Left ventricle myocardium inferior (tissue), 1 donor: ENCODE measurements at regions not wholly inside any gene's neighbourhood (a gene's known extent, or its start where the extent isn't known, plus 50 kb on each side); places are given as distances from the start of the nearest gene placed in this dataset.

Experiments used
- DNase-seq: peaks from one replicate; pipeline ENCODE4 v3.0.0-alpha.2; 2020
- H3K27ac ChIP-seq: fragments of 200-600 bp; replicated peaks from 2 replicates; pipeline ENCODE4 v1.8.0; 2021
- H3K27me3 ChIP-seq: fragments of 200-600 bp; 2 replicates; pipeline ENCODE4 v1.8.0; 2021; ENCODE audit warnings: low read depth
- H3K36me3 ChIP-seq: fragments of 200-600 bp; 2 replicates; pipeline ENCODE4 v1.8.0; 2021
- H3K4me1 ChIP-seq: fragments of 200-600 bp; 2 replicates; pipeline ENCODE4 v1.8.0; 2021
- H3K4me3 ChIP-seq: fragments of 200-600 bp; 2 replicates; pipeline ENCODE4 v1.8.0; 2021; ENCODE audit warnings: mild to moderate bottlenecking, moderate library complexity
- H3K9me3 ChIP-seq: fragments of 200-600 bp; replicated peaks from 2 replicates; pipeline ENCODE4 v1.8.0; 2021
- CTCF ChIP-seq: fragments of 200-600 bp; IDR thresholded peaks from 2 replicates; pipeline ENCODE4 v1.8.0; 2021; ENCODE audit warnings: antibody characterized with exemption, mild to moderate bottlenecking, borderline replicate concordance
- intact Hi-C: fragments of 100-400 bp; cut with micrococcal nuclease; formaldehyde crosslinking; loops from one replicate; pipeline ENCODE4 v1.11.0; 2022
- donor health status: DM: no; HTN: yes; CAD: no; lungs with severe emphysema.

DNA sequence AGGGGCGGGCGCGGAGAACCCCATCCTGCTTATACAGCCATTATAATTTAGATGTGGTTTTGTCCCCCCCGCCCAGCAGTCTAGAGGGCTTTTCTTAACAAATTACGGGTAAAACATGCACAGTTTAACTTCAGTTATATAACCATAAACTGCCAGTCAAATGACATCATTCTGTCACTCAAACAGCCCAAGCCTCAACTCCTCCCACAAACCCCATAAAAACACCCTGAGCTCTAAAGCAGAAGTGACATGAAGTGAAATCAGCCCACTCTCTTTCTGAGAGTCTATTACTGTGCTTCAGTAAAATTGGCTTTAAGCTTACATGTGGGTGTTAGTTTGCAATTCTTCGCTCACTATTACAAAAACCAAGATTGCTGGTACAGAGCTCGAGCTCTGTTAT lies 705.1 kb upstream of the GCFC2 start:
- no peak for TF ChIP-seq CTCF
- Histone ChIP-seq H3K9me3 (no peaks in the 10 kb centered on the region), H3K36me3 (no peaks in the 10 kb centered on the region), H3K4me3 (no peak overlapping the region), H3K27me3 (no peaks in the 10 kb centered on the region), H3K4me1 (no peaks in the 10 kb centered on the region), H3K27ac (no peak overlapping the region)
- intact Hi-C loops: no loop called here
- DNase-seq: no peak

DNA sequence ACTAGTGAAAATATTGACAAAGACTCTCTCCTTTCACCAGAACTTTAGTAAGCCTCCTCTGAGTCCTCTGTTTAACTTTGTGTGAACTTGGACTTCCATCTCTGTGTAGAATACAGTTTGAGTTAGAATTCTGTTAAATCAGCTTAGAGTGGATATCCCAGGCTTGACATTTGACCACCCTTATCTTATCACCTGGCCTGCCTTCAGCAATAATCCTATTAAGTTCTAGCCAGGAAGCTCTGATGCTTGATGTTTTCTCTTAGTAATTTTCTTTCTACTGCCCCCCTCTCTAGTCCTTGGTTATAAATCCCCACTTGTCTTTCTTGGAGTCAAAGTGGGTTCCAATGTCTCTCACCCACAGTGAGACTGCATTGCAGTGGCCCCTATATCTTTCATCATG lies 702.7 kb upstream of the GCFC2 start:
- Histone ChIP-seq H3K9me3 (peaks cover 5% of the 10 kb centered on the region), H3K27me3 (no peaks in the 10 kb centered on the region), H3K36me3 (no peaks in the 10 kb centered on the region), H3K4me3 (no peak overlapping the region), H3K27ac (no peak overlapping the region), H3K4me1 (no peaks in the 10 kb centered on the region)
- TF ChIP-seq CTCF: no peak
- no peak for DNase-seq
- intact Hi-C loops: no loop called here

DNA sequence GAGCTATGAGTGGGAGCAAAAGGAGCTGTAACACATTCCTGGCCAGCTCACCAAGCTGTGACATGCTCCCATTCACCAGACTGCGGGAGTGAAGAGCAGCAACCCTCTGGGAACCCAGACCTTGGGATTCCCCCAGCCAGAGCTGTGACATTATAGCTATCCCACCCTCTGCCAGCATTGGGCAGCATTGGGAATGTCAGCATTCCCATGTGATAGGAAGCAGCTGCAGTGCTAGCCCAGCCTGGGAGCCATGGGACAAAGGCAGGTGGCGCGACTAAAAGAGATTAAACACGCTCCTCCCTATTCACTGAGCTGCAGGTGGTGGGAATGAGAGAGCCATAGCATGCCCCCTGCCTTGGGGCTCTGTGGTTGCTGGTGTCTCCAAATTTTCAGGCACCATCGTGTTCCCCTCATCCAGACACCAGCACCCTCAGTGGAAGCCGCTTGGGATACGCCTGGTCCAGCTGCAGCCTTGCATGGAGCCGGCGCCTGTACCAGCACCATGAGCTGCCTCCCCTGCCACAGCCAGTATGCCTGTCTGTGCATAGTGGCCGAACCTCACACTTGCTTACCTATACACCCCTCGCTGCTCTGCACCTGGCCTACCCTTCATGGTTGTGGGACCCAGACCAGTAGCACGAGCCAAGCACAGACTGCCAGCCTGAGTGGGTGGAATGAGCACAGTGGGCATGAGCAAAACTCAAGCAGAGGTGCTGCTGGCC lies 695.6 kb upstream of the GCFC2 start:
- H3K36me3 ChIP-seq: no peaks in the 10 kb centered on the region
- no peak for TF ChIP-seq CTCF
- peaks cover 8% of the 10 kb centered on the region for H3K9me3 ChIP-seq
- H3K27ac ChIP-seq: no peak overlapping the region
- no peaks in the 10 kb centered on the region for H3K4me1 ChIP-seq
- no peak for DNase-seq
- H3K27me3 ChIP-seq: no peaks in the 10 kb centered on the region
- intact Hi-C loops: no loop called here
- H3K4me3 ChIP-seq: no peak overlapping the region

GRCh38 chr2:76393356-76393755 lies 682.6 kb upstream of the GCFC2 start:
- H3K9me3 ChIP-seq: no peaks in the 10 kb centered on the region
- TF ChIP-seq CTCF: no peak
- no peak overlapping the region for H3K27ac ChIP-seq
- no peak overlapping the region for H3K4me3 ChIP-seq
- intact Hi-C loops: no loop called here
- H3K36me3 ChIP-seq: no peaks in the 10 kb centered on the region
- DNase-seq: no peak
- H3K4me1 ChIP-seq: peaks cover 4% of the 10 kb centered on the region
- no peaks in the 10 kb centered on the region for H3K27me3 ChIP-seq

DNA sequence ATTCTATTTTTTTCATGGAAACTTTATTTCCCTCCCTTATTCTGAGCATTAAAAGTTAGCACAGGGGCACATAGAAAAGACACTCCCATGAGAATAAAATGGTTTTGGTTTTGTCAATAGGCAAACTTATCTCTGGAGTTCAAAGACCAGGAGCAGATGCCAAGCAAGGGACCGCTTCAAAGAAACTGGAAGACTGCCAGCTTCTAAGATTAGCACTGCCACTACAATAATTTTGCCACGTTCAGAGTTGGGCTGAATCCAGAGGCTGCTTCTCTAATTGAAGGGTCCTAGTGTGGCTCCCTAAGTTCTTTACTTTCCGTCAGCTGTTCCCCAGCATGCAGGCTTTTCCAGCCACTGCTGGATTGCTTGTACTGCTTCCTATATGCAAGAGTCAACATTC lies 681.0 kb upstream of the GCFC2 start:
- intact Hi-C loops: no loop called here
- H3K9me3 ChIP-seq: no peaks in the 10 kb centered on the region
- no peak for DNase-seq
- peaks cover 4% of the 10 kb centered on the region for H3K4me1 ChIP-seq
- TF ChIP-seq CTCF: no peak
- no peak overlapping the region for H3K4me3 ChIP-seq
- H3K27ac ChIP-seq: no peak overlapping the region
- no peaks in the 10 kb centered on the region for H3K27me3 ChIP-seq
- H3K36me3 ChIP-seq: no peaks in the 10 kb centered on the region
